Ishikawa (cell line): ENCODE measurements at regions not wholly inside any gene's neighbourhood (a gene's known extent, or its start where the extent isn't known, plus 50 kb on each side); places are given as distances from the start of the nearest gene placed in this dataset.

Source experiments
- CEBPB ChIP-seq: IDR thresholded peaks from 2 replicates; pipeline ENCODE4 v1.6.1; 2012
- CREB1 ChIP-seq: IDR thresholded peaks from 2 replicates; pipeline ENCODE4 v1.6.1; 2012; ENCODE audit warnings: low read depth
- EGR1 ChIP-seq: IDR thresholded peaks from 2 replicates; pipeline ENCODE4 v1.6.1; 2012
- RAD21 ChIP-seq: IDR thresholded peaks from 2 replicates; pipeline ENCODE4 v1.6.1; 2012; ENCODE audit warnings: low read depth
- REST ChIP-seq: IDR thresholded peaks from 2 replicates; pipeline ENCODE4 v1.6.1; 2012; ENCODE audit warnings: low read depth, mild to moderate bottlenecking
- TAF1 ChIP-seq: IDR thresholded peaks from 2 replicates; pipeline ENCODE4 v1.6.1; 2012; ENCODE audit warnings: low read depth, mild to moderate bottlenecking

DNA sequence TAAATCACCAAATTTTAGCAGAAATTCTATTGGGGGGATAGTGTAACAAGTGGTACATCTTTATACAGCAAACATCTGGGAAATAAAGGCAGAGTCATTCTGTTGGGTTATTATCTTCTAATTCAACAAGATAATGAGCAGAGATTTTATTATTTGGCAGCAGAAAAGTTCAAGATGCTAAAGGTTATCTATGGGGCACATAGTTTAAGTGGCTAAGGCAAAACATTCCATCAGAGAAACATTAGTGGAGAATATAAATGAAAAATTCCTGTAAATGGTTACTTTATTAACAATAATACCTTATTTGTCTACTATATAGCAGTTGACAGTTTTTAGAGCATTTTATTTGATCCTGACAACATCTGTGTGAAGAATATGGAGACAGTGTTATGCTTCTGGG, 815.7 kb downstream of the NCAM2 start:
- TF ChIP-seq RAD21 (no peak), CEBPB (no peak), REST (no peak), TAF1 (no peak), EGR1 (no peak), CREB1 (no peak)
